Stimulated activated CD4-positive, alpha-beta T cell treated with anti-CD3 and anti-CD28 coated beads, Interleukin-15, amount 100 ng/mL, for 48 hours (primary cell): ENCODE measurements at regions not wholly inside any gene's neighbourhood (a gene's known extent, or its start where the extent isn't known, plus 50 kb on each side); places are given as distances from the start of the nearest gene placed in this dataset.

Experiments
- DNase-seq, 2 donors: peaks; one replicate each; pipeline ENCODE4 v3.0.0-alpha.2; 2020; ENCODE audit warnings: low read depth in 2 of 2

DNA sequence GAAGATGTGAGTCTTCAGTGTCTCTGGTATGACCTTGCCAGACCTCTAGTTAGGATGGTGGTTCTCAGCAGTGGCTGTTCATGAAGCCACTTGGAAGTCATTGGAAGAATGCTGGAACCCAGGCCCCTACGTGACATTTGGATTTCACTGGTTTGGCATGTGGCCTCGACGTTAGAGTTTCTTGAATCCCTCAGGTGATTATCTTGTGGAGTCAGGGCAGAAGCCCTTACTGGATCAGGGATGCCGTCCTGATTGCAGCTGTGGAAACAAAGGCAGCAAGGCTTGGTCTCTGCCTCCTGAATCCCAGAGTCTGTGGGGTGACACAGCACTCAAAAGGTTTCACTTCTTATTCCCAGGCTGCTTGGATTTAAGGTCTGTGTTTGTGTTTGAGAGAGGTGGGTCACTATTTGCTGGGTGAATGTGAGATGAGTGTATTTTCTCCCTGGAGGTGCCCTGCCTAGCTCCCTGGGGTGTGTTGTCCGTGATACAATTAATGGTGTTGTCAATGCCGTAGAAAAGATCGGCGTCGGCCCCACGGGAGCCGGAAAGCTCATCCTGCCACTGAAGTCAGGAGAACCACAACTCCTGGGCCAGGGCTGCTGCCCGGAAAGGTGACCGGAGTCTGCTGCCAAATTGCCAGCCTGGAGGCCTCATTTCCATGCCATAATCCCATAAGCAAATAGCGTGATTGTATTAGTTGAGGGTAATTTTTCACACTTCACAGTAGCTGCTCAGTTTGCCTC, 939.0 kb downstream of the BRD1 start:
- no peak for DNase-seq

DNA sequence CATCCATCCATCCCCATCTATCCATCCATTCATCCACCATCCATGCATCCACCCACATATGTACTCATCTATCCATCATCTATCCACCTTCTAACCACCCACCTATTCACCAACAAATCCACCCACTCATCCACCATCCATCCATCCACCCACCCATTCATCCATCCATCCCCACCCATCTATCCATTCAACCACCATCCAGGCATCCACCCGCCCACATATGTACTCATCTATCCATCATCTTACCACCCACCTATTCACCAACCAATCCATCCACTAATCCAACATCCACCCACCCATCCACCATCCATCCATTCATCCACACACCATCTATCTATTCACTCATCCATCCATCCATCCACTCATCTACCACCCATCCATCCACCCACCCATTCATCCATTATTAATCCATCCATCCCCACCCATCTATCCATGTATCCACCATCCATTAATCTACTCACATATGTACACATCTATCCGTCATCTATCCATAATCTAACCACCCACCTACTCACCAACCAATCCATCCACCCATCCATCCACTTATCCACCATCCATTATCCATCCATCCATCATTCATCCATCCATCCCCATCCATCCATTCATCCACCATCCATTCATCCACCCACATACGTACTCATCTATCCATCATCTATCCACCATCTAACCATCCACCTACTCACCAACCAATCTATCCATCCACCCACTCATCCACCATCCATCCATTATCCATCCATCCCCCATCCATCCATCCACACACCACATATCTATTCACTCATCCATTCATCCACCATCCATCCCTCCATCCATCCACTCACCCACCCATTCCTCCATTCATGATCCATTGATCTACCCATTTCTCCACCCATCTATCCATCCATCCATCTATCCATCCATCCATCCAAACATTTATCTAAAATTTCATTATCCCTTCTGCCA, 940.0 kb downstream of the BRD1 start:
- DNase-seq: no peak

DNA sequence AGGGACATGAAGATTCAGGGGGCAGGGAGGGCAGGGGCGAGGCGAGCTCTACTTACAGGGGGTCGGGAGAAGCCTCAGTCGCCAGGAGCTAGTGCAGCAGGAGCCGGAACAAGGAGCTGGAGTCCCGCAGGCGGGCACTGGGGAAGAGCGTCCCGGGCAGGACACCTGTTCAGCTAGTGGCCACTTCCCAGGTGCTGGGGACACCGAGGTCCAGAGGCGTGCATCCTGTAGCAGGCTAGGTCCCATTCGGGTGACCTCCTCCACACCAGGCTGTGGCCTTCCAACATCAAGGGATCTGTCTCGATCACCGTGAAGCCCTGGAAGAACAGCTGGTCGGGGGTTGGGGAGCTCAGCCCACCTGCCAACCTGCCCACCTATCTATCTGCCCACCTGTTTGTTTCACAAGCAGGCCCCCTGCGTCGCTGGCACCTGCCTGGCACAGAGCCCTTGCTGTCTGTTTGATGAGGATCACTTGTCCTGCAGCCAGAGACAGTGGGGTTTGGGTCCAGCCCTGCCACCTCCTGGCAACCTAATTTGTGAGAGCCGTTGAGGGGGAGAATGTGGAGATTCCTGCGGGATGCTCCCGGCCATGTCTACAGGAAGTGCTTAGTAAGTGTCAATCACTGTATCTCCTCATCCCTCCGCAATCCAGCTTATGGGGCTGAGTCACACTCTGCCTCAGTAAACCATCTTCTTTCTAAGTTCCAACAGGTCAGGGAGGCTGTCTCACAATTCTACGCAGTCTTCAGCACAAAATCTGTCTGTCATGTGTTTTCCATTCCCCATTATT, 940.9 kb downstream of the BRD1 start:
- DNase-seq: no peak

DNA sequence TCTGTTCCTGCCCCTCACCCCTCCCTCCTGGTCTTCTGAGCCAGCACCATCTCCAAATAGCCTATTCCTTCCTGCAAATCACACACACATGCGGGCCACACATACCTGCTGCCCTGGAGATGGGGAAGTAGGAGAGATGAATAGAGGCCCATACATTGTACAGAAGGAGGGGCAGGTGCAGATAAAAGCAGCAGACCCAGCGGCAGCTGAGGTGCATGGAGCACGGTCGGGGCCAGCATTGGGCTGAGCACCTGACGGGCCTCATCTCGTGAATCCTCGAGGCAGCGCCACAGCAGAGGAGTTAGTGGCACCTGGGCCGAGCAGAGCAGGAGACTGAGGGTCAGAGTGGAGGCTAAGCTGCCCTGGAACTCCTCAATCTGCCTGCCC, 941.8 kb downstream of the BRD1 start:
- no peak for DNase-seq

DNA sequence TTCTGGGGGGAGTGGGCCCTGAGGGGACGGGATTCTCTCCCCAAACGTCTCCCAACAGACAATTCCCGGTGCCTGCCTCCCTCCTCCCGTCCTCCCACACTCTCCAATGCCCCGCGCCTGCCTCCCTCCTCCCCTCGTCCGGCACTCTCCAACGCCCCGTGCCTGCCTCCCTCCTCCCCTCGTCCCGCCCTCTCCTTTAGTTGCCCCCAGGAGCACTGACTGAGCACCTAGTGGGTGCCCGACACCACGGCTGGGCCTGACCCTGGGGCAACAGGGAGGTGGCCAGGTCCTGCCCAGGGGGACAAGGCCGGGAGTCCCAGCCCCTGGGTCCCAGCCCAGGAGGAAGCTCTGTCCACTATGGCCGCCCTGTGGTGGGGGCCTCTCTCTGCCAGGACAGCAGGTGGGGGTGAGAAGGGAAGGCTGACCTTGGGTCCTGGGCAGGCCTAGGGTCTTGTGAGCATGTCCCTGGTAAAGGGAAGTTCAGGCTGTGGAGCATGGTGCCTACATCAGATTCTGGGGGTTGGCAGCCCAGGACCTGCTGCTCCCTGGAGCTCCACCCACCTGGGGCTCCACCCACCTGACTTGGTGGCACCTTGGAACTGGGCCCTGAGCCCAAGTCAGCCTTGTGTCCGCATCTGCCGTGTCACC, 942.3 kb downstream of the BRD1 start:
- no peak for DNase-seq

DNA sequence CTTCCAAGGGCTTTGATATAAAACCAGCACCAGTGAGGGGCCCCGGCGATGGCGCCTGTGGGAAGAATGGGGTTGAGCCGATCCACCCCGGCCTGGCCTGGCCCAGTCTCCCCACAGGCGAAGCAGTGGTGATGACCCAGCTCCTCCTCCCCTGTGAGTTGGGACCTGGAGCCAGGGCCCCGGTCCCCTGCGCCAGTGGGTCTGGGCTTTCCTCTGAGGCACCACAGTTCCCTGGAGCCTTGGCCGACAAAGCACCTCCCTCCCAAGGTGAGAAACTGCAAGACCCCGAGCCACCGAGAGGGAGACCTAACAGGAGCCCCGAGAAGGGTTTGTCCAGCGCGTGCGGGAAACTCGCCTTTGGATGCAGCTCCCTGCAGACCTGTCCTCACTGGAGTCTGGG, 942.9 kb downstream of the BRD1 start:
- DNase-seq: no peak

DNA sequence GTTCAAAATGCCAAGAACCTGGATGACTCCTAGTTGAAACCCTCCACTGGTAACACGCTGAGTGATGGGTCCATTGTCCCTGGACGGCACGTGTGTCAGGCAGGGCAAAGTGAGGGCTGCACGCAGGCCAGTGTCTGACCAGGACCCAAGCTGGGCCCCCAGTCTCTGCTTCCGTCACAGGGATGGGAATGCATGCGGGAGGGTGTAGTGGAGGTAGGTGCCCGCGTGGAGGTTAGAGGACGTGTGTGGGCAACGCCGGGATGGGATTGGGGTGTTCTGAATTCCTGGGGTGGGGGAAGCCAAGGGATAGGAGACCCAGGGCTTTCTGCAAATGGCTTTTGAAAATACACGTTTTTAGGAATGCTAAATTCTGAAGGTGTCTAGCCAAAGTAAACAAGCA, 943.3 kb downstream of the BRD1 start:
- DNase-seq: no peak

DNA sequence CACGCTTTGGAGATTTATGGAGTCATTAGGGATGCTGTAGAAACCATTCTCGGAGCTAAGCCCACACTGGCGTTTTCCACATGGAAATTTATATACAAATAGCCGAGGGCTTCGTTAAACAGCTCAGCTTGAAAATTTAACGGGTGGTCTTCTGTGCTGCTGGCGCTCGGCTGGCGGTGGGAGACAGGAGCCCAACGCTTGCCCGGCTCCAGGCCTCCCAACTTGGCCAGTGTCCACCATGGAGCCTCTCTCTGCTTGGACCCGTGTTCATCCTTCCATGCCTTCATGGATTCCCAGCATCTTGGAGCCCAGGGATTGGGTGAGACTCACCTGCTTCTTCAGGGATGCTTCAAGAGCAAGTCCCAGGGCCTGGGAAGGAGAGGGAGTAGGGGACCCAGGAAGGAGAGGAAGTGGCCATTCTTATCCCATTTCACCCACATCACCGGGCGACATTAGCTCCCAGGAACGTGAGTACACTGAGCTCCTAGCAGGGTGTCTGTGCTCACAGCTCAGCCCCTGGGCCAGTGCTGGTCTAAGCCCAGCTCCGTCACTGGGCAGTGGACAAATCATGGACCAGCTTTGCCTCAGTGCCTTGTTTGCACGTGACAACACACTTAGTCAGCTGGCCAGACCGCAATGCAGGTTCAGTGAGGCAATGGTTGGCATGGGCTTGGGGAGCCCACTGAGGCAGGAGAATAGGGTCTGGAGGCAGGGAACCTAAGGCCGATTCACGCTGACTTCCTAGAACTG, 944.3 kb downstream of the BRD1 start:
- DNase-seq: no peak

DNA sequence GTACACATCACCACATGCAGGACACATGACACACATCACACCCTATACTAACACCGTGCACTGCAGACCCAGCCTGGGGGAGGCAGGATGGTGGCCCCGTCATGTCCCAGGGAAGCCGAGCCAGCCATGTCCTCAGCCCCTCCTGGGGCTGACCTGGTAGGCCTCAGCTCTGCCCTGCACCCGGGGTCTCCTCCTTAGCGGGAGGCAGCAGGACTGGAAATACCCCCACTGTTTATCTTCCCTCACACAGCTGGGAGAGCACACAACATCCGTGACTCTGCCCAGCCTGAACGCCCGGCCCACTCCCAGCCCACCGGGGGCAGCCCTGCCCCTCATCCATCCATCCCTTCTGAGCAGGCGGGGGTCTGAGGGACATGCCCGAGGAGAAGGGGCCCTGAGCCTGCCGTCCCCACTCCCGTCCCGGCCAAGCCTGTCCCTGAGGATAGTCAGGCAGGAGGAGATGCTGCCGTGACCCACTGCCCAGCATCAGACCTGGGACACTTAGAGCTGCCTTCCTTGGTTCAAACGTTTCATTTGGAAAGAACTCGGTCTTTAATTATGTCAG, 945.0 kb downstream of the BRD1 start:
- DNase-seq: no peak

DNA sequence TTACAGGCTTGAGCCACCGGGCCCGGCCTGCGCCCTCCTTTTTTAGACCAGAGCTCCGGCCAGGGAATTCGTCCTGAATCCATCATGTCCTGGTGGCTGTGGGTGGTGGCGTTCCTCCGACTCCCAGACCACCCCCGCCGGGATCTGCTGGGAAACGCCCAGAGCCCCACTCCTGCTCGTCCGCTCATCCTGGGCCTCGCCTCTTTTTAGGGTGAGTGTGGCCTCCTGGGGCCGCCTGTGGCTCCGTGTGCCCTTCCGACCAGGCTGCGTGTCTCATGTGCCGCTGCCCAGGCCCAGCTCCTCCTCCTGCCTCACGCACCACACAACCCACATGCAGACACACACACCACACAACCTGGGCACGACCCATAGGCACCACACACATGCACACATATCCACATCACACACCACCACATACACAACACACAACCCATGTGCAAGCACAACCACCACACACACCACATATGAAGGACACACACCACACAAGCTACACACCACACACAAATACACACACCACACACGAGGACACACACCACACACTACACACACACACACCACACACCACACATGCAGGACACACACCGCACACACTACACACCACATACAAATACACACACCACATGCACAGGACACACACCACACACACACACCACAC, 946.2 kb downstream of the BRD1 start:
- DNase-seq: no peak

DNA sequence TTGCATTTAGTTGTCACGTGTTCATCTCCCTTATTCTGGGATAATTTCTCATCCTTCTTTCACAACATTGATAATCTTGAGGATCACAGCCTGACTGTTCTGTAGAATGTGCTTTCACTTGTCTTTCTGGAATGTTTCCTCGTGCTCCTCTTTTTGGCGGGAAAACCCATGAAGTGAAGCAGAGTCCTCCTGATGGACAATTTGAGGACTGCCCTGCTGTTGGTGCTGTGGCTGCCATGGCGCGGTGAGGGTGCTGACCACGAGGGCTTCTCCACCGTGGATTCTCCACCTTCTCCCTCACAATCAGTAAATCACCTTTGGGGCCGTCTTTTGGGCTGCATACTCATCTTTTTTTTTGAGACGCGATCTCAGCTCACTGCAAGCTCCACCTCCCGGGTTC, 946.9 kb downstream of the BRD1 start:
- DNase-seq: no peak

DNA sequence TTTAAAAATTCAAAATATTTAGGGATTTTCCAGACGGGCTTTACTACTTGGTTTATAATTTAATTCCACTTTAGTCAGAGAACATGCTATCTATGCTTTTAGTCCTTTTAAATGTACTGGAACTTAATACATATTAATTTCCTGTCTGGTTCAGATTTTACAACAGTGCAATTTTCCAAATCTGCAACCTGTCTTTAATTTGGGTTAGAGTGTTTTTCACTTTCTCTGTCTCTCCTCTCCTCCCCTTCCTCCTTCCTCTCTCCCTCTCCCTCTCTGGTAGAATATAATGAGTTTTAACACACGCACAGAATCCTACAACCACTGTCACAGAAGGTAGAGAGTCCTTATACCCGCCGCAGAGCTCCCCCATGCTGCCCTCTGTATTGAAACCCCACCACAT, 950.7 kb downstream of the BRD1 start:
- DNase-seq: no peak

DNA sequence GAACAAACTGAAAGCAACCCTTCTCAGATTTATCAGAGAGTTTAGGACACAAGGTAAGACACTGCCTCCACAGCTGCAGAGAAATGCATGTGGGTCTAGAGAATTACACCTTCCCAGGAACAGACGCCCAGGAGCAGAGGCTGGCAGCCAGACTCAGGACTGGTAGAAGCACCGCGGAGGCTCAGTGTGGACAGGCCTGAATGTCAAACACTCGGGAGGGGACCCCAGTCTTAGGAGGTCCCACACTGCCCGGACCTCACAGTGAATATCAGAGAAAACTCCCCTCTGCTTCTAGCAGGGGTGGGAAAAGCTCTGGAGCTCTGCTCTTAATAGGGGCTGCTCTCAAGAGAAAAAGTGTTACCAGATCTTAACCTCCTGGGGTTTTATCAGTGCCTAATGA, 952.7 kb downstream of the BRD1 start:
- DNase-seq: no peak

DNA sequence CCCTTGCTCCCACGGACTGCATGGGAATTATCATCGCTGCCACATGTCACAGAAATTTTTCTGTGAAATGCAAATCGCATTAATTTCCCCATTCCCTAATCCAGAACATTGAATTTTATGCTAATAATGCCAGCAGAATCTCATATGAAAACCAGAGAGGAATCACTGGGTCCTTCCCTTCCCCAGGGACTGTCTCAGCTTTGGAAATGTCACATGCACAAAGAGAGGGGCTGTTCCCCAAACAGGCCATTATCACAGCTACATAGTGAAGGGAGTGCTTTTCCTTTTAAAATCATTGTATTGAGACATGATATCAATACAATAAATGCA, 954.5 kb downstream of the BRD1 start:
- no peak for DNase-seq

DNA sequence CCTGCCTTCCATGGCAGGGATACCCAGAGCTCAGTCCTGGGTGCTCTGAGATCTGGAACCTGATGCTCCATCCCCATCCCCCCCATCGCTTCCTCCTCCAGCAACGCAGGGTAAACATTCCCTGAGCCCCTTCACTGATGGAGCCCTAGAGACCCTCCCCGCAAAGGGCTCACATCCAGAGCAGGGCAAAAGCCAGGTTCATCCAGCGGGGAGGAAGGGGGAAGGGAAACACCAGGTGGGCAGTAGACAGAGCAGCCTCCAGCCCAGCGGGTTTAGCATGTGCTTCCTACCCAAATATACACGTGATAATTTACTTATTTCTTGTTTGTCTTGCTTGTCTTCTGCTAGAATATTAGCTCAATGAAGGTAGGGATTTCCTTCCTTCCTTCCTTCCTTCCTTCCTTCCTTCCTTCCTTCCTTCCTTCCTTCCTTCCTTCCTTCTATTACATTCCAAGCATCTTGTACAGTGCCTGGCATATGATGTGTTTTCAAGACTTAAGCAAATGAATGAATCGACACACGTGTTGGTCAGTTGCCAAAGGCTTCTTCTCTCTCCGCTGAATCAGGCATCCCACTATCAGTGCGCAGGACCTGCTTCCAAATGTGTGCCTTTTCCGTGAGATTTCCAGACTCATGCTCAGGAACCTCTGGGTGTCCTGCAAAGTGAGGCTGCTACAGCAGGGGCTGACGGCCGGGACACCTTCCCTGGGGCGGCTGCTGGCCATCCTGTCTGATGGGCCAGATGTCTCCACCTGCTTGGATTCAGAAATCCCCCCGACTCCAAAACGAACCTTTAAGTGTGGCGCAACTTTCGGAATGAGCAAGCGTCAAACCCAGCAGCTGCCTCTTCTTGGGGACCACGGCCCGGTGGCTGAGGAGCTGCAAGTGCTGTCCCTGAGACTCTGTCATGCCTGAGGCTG, 955.1 kb downstream of the BRD1 start:
- DNase-seq: no peak

DNA sequence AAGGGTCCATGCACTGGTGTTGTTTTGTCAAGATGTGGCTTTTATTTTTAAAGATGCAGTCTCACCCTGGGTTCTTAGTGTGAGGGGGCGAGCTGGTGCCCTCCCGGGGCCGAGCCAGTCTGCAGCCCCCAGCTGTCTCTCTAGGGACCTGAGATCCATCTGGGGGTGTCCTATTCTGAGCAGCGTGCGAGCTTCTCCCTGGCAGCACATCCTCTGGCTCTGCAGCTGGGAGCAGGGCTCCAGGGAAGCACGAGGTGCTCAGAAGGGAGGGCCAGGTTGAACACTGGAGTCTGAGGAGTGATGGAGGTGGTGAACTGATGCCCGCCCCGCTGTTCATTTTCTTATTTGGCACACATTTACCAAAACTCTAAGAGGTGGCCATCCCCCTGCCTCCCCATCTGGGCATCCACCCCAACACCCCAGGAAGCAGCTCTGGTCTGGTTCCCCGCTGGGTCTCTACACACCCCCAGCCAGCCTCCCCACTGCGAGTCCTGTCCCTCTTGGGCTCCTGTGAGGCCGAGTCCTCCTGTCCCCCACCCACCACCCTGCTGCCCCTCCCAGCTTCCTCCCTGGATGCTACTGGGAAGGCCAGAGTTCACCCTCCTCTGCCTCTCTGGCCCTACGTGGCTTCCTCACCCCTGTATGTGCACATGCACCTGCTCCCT, 956.4 kb downstream of the BRD1 start:
- DNase-seq: no peak

DNA sequence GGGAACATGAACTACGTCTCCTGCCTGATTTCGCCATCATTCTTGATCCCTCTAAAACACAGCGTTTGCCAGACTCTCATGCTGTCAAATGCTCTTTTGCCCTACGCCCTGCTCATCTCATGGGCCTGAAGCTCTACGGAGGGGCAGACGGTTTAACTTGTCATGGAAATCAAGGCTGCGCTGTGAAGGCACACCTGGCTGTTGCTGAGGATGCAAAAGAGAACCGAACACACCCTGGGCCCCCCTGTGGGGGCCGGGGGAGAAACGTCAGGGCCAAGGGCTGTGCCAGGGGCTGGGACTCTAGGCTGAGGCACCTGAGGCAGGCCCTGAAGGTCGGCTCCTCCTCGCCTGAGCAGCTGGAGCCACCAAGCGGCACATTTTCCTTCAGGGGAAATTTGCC, 957.2 kb downstream of the BRD1 start:
- DNase-seq: no peak

DNA sequence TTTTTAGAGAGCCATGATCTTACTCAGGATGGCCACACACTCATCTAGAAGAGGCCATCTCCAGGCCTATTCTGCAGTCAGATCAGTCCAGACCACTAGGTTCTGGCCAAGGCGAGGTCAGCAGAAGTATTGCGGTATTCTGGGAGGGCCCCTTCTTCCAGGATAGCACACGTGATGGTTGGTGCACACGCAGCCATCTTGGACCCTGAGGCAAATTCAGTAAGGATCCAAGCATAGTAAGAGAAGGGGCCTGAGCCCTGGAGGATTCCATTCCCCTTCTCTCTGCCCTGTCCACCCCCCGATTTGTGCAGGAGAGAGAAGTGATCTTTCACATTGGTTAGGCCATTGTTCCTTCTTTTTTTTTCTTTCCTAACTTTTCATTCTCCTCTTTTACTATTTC, 957.9 kb downstream of the BRD1 start:
- DNase-seq: no peak

DNA sequence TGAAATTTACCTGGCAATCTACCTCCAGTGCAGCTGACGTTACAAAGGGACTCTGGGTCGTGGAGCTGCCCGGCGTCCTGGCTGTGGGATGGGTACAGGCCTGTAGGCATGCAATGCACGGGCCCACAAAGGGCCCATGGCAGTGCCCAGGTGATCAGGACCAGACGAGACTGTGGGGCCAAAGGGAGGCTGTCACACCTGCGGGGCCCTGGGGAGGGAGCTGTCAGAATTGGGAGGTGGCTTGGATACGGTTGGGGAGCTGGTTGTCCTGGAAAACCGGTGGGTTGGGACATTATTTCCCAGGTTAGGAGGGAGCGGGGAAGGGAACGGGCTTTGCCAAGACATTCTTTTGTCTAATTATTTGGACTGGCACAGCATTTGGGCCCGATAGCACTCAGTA, 958.5 kb downstream of the BRD1 start:
- DNase-seq: no peak
